HCT116 (cell line): ENCODE measurements at regions not wholly inside any gene's neighbourhood (a gene's known extent, or its start where the extent isn't known, plus 50 kb on each side); places are given as distances from the start of the nearest gene placed in this dataset.

Experiments used
- CEBPB ChIP-seq: IDR thresholded peaks from 2 replicates; pipeline ENCODE4 v1.6.1; 2012; ENCODE audit warnings: low read depth
- CTCF ChIP-seq, 3 experiments: fragments of 200-600 bp in 1 of 3; sonication (generic) in 1 of 3; IDR thresholded peaks in 2 of 3; conservative IDR thresholded peaks in 1 of 3; 2 replicates each; pipeline ENCODE4 v1.5.1; 2012 to 2017; ENCODE audit warnings: low read depth in 2 of 3, low read length in 2 of 3, antibody characterized with exemption in 1 of 3, borderline replicate concordance in 1 of 3, control low read depth in 1 of 3, mild to moderate bottlenecking in 1 of 3, mixed read lengths in 1 of 3, mixed run types in 1 of 3, moderate library complexity in 1 of 3; ENCODE audit not compliant: insufficient read depth in 1 of 3
- EGR1 ChIP-seq: IDR thresholded peaks from 2 replicates; pipeline ENCODE4 v1.6.1; 2012; ENCODE audit warnings: low read depth
- EZH2 ChIP-seq: fragments of 200-600 bp; sonication (generic); IDR thresholded peaks from 2 replicates; pipeline ENCODE4 v1.6.1; 2017; ENCODE audit warnings: antibody characterized with exemption, mixed run types
- EZH2phosphoT487 ChIP-seq: fragments of 200-600 bp; IDR thresholded peaks from 2 replicates; pipeline ENCODE4 v1.6.1; 2018; ENCODE audit warnings: antibody characterized with exemption, borderline replicate concordance
- FOSL1 ChIP-seq: IDR thresholded peaks from 2 replicates; pipeline ENCODE4 v1.6.1; 2012; ENCODE audit warnings: low read depth
- JUND ChIP-seq: IDR thresholded peaks from 2 replicates; pipeline ENCODE4 v1.6.1; 2012
- MAX ChIP-seq: IDR thresholded peaks from 2 replicates; pipeline ENCODE4 v1.6.1; 2012
- POLR2A ChIP-seq: IDR thresholded peaks from 2 replicates; pipeline ENCODE4 v1.7.0; 2011; ENCODE audit warnings: borderline replicate concordance; ENCODE audit not compliant: insufficient read depth, insufficient read length; ENCODE audit errors: extremely low read depth
- POLR2AphosphoS5 ChIP-seq: IDR thresholded peaks from 2 replicates; pipeline ENCODE4 v1.6.1; 2011; ENCODE audit warnings: mild to moderate bottlenecking, low read depth, low read length, moderate library complexity
- RAD21 ChIP-seq: IDR thresholded peaks from 2 replicates; pipeline ENCODE4 v1.6.1; 2012; ENCODE audit warnings: low read depth, mild to moderate bottlenecking
- SP1 ChIP-seq: IDR thresholded peaks from 2 replicates; pipeline ENCODE4 v1.6.1; 2012; ENCODE audit warnings: low read depth
- TCF7L2 ChIP-seq: IDR thresholded peaks from 2 replicates; pipeline ENCODE4 v1.7.0; 2011; ENCODE audit warnings: borderline replicate concordance, inconsistent platforms; ENCODE audit not compliant: insufficient read depth, insufficient read length; ENCODE audit errors: extremely low read depth
- TF ChIP-seq, protein P1 (sequence below): IDR thresholded peaks from 2 replicates; pipeline ENCODE4 v1.6.1; 2012; ENCODE audit warnings: low read depth

GRCh38 chr1:105023719-105024118 is 1274.0 kb downstream of the AMY1C start:
- TF ChIP-seq CTCF (IDR thresholded peaks at IDR 0.05 in 2 of 3, conservative IDR thresholded peaks at IDR 0.05 in 1 of 3; ENCODE audit: borderline replicate concordance in 1 of 3, insufficient read depth in 1 of 3, low read depth in 2 of 3, low read length in 2 of 3), result no peak
- TF ChIP-seq POLR2A, result no peak
- no peak for TF ChIP-seq FOSL1
- no peak for TF ChIP-seq POLR2AphosphoS5
- TF ChIP-seq EGR1, result no peak
- no peak for TF ChIP-seq TCF7L2
- no peak for TF ChIP-seq SP1
- no peak for TF ChIP-seq EZH2
- no peak for TF ChIP-seq RAD21
- no peak for TF ChIP-seq EZH2phosphoT487
- TF ChIP-seq JUND, result no peak
- TF ChIP-seq MAX, result no peak
- no peak for TF ChIP-seq CEBPB
- TF ChIP-seq, protein P1, sequence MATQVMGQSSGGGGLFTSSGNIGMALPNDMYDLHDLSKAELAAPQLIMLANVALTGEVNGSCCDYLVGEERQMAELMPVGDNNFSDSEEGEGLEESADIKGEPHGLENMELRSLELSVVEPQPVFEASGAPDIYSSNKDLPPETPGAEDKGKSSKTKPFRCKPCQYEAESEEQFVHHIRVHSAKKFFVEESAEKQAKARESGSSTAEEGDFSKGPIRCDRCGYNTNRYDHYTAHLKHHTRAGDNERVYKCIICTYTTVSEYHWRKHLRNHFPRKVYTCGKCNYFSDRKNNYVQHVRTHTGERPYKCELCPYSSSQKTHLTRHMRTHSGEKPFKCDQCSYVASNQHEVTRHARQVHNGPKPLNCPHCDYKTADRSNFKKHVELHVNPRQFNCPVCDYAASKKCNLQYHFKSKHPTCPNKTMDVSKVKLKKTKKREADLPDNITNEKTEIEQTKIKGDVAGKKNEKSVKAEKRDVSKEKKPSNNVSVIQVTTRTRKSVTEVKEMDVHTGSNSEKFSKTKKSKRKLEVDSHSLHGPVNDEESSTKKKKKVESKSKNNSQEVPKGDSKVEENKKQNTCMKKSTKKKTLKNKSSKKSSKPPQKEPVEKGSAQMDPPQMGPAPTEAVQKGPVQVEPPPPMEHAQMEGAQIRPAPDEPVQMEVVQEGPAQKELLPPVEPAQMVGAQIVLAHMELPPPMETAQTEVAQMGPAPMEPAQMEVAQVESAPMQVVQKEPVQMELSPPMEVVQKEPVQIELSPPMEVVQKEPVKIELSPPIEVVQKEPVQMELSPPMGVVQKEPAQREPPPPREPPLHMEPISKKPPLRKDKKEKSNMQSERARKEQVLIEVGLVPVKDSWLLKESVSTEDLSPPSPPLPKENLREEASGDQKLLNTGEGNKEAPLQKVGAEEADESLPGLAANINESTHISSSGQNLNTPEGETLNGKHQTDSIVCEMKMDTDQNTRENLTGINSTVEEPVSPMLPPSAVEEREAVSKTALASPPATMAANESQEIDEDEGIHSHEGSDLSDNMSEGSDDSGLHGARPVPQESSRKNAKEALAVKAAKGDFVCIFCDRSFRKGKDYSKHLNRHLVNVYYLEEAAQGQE, result no peak
